H1 (cell line): ENCODE measurements at regions not wholly inside any gene's neighbourhood (a gene's known extent, or its start where the extent isn't known, plus 50 kb on each side); places are given as distances from the start of the nearest gene placed in this dataset.

ENCODE experiments used
- CTCF ChIA-PET: fragments of 300-600 bp; sonication (Branson Sonifier 250); formaldehyde crosslinking; loops from one replicate; lab custom pipeline; 2021; ENCODE audit not compliant: partially characterized antibody; lab: Charles Lee
- POLR2A ChIA-PET: fragments of 300-600 bp; sonication (Branson Sonifier 250); formaldehyde crosslinking; loops from one replicate; lab custom pipeline; 2021; ENCODE audit warnings: inconsistent platforms; ENCODE audit not compliant: partially characterized antibody; lab: Charles Lee
- DNase-seq, 2 experiments: peaks; one replicate each; pipeline versions ENCODE4 v3.0.0 to v3.0.0-alpha.2; 2010 to 2022; ENCODE audit warnings: low spot score in 2 of 2, low read depth in 1 of 2, mixed read lengths in 1 of 2
- FAIRE-seq: peaks from 2 replicates; lab custom pipeline; 2011; peaks lifted over from hg19 to GRCh38; lab: Jason Lieb, UNC
- H2AFZ ChIP-seq: 2 replicates; pipeline ENCODE4 v1.8.1; 2012; ENCODE audit warnings: low read length, inconsistent platforms
- H2AK5ac ChIP-seq: 2 replicates; pipeline ENCODE4 v1.6.1; 2013; ENCODE audit warnings: low read depth, low read length
- H2BK120ac ChIP-seq: replicated peaks from 2 replicates; pipeline ENCODE3; 2013; ENCODE audit warnings: low read depth, low read length, inconsistent platforms
- H2BK12ac ChIP-seq: 2 replicates; pipeline ENCODE4 v1.6.1; 2013; ENCODE audit warnings: low read depth, low read length
- H2BK15ac ChIP-seq: 2 replicates; pipeline ENCODE4 v1.6.1; 2013; ENCODE audit warnings: low read length
- H2BK20ac ChIP-seq: 2 replicates; pipeline ENCODE4 v1.6.1; 2013; ENCODE audit warnings: low read length
- H2BK5ac ChIP-seq: 2 replicates; pipeline ENCODE4 v1.6.1; 2013; ENCODE audit warnings: low read depth, low read length
- H3K14ac ChIP-seq: 2 replicates; pipeline ENCODE4 v1.6.1; 2013; ENCODE audit warnings: inconsistent platforms; ENCODE audit not compliant: insufficient read length
- H3K18ac ChIP-seq: 2 replicates; pipeline ENCODE4 v1.6.1; 2013; ENCODE audit warnings: low read length; ENCODE audit errors: extremely low read depth
- H3K23ac ChIP-seq: 2 replicates; pipeline ENCODE4 v1.6.1; 2013; ENCODE audit warnings: inconsistent platforms; ENCODE audit not compliant: insufficient read length
- H3K23me2 ChIP-seq: 2 replicates; pipeline ENCODE4 v1.6.1; 2013; ENCODE audit warnings: low read depth, low read length
- H3K27ac ChIP-seq: 2 replicates; pipeline ENCODE4 v1.6.1; 2011; ENCODE audit warnings: low read depth, low read length, inconsistent platforms
- H3K27me3 ChIP-seq, 4 experiments: replicated peaks in 1 of 4; 1 replicate in 1 of 4; 2 replicates in 3 of 4; pipeline versions ENCODE4 v1.6.1 to v1.8.1; 2011 to 2013; ENCODE audit warnings: low read length in 3 of 4, mild to moderate bottlenecking in 3 of 4, inconsistent platforms in 2 of 4, mixed read lengths in 2 of 4, moderate library complexity in 1 of 4; ENCODE audit not compliant: control insufficient read depth in 3 of 4, insufficient read depth in 3 of 4; ENCODE audit errors: extremely low read depth in 1 of 4
- H3K36me3 ChIP-seq, 4 experiments: 2 replicates each; pipeline versions ENCODE4 v1.6.1 to v1.8.1; 2011 to 2013; ENCODE audit warnings: mild to moderate bottlenecking in 4 of 4, low read length in 3 of 4, moderate library complexity in 2 of 4, control low read depth in 1 of 4, inconsistent platforms in 1 of 4; ENCODE audit not compliant: insufficient read depth in 4 of 4, control insufficient read depth in 2 of 4
- H3K4ac ChIP-seq: replicated peaks from 2 replicates; pipeline ENCODE3; 2013; ENCODE audit warnings: low read length, low read depth, mixed read lengths, inconsistent platforms; ENCODE audit not compliant: insufficient read length
- H3K4me1 ChIP-seq, 4 experiments: replicated peaks in 1 of 4; 1 replicate in 1 of 4; 2 replicates in 3 of 4; pipeline versions ENCODE4 v1.6.1 to v1.8.1; 2011 to 2013; ENCODE audit warnings: low read length in 3 of 4, inconsistent platforms in 2 of 4, mixed read lengths in 1 of 4; ENCODE audit not compliant: insufficient read depth in 4 of 4, control insufficient read depth in 3 of 4
- H3K4me2 ChIP-seq, 2 experiments: 2 replicates each; pipeline versions ENCODE4 v1.6.1 to v1.8.1; 2011 to 2013; ENCODE audit warnings: low read depth in 2 of 2, low read length in 2 of 2, control low read depth in 1 of 2, inconsistent platforms in 1 of 2, mild to moderate bottlenecking in 1 of 2; ENCODE audit not compliant: insufficient read depth in 1 of 2
- H3K4me3 ChIP-seq, 4 experiments: fragments of 200-600, 300-600 bp in 1 of 4; sonication (generic), shearing (Covaris generic), sonication (Bioruptor Twin) in 1 of 4; 2 replicates each; pipeline versions ENCODE4 v1.5.1 to v1.8.1; 2011 to 2016; ENCODE audit warnings: low read length in 4 of 4, low read depth in 3 of 4, control low read depth in 2 of 4, inconsistent platforms in 2 of 4, mild to moderate bottlenecking in 2 of 4, mixed read lengths in 1 of 4, moderate library complexity in 1 of 4; ENCODE audit not compliant: insufficient read depth in 2 of 4; ENCODE audit errors: extremely low read depth in 1 of 4
- H3K56ac ChIP-seq: replicated peaks from 2 replicates; pipeline ENCODE3; 2013; ENCODE audit warnings: low read depth, mild to moderate bottlenecking, mixed read lengths, low read length, inconsistent platforms; ENCODE audit not compliant: insufficient read length
- H3K79me1 ChIP-seq: 2 replicates; pipeline ENCODE4 v1.6.1; 2013; ENCODE audit warnings: low read depth, low read length, control low read depth
- H3K79me2 ChIP-seq, 2 experiments: 2 replicates each; pipeline versions ENCODE4 v1.6.1 to v1.8.1; 2012 to 2013; ENCODE audit warnings: low read length in 2 of 2, mild to moderate bottlenecking in 2 of 2, inconsistent platforms in 1 of 2; ENCODE audit not compliant: insufficient read depth in 2 of 2, control insufficient read depth in 1 of 2
- H3K9ac ChIP-seq, 4 experiments: replicated peaks in 1 of 4; 1 replicate in 1 of 4; 2 replicates in 3 of 4; pipeline versions ENCODE4 v1.6.1 to v1.8.1; 2011 to 2013; ENCODE audit warnings: low read depth in 3 of 4, low read length in 3 of 4, control low read depth in 2 of 4, mild to moderate bottlenecking in 2 of 4, moderate library complexity in 2 of 4, inconsistent platforms in 1 of 4; ENCODE audit errors: extremely low read depth in 1 of 4
- H3K9me3 ChIP-seq, 2 experiments: 2 replicates each; pipeline versions ENCODE4 v1.6.1 to v1.8.1; 2012 to 2013; ENCODE audit warnings: mild to moderate bottlenecking in 2 of 2, moderate library complexity in 2 of 2, control low read depth in 1 of 2, inconsistent platforms in 1 of 2, low read depth in 1 of 2, low read length in 1 of 2, mixed read lengths in 1 of 2; ENCODE audit not compliant: insufficient read depth in 2 of 2
- H4K20me1 ChIP-seq, 2 experiments: replicated peaks in 1 of 2; 2 replicates each; pipeline versions ENCODE3 to v1.8.1; 2011 to 2013; ENCODE audit warnings: inconsistent platforms in 2 of 2, low read length in 2 of 2, mild to moderate bottlenecking in 1 of 2; ENCODE audit not compliant: insufficient read depth in 2 of 2, control insufficient read depth in 1 of 2
- H4K5ac ChIP-seq: 2 replicates; pipeline ENCODE4 v1.6.1; 2013; ENCODE audit warnings: low read length, low read depth, mixed read lengths, inconsistent platforms; ENCODE audit not compliant: insufficient read length
- H4K8ac ChIP-seq: 2 replicates; pipeline ENCODE4 v1.8.0; 2013; ENCODE audit warnings: mild to moderate bottlenecking, moderate library complexity, low read length, inconsistent platforms; ENCODE audit not compliant: insufficient read depth; ENCODE audit errors: extremely low read depth
- H4K91ac ChIP-seq: replicated peaks from 2 replicates; pipeline ENCODE3; 2013; ENCODE audit warnings: low read length, mixed read lengths, inconsistent platforms; ENCODE audit not compliant: insufficient read length
- BRCA1 ChIP-seq: IDR thresholded peaks from 2 replicates; pipeline ENCODE4 v1.6.1; 2012; ENCODE audit warnings: low read depth, low read length, improper control_type of control experiment
- CHD1 ChIP-seq: IDR thresholded peaks from 2 replicates; pipeline ENCODE4 v1.6.1; 2012; ENCODE audit warnings: low read depth, low read length, improper control_type of control experiment
- EGR1 ChIP-seq: IDR thresholded peaks from 2 replicates; pipeline ENCODE4 v1.6.1; 2011; ENCODE audit warnings: low read depth, low read length, borderline replicate concordance
- FOSL1 ChIP-seq: IDR thresholded peaks from 2 replicates; pipeline ENCODE4 v1.6.1; 2011; ENCODE audit warnings: mild to moderate bottlenecking, low read depth, low read length, moderate library complexity; ENCODE audit not compliant: insufficient read depth
- JUND ChIP-seq: IDR thresholded peaks from 2 replicates; pipeline ENCODE4 v1.6.1; 2011; ENCODE audit warnings: mild to moderate bottlenecking, improper control_type of control experiment, low read length
- KDM5A ChIP-seq: fragments of 200-600 bp; IDR thresholded peaks from 2 replicates; pipeline ENCODE4 v1.7.1; 2012; ENCODE audit warnings: mild to moderate bottlenecking, low read length, inconsistent platforms, mixed read lengths
- NANOG ChIP-seq: IDR thresholded peaks from 2 replicates; pipeline ENCODE4 v1.6.1; 2011; ENCODE audit warnings: low read length, low read depth, mild to moderate bottlenecking, inconsistent platforms; ENCODE audit not compliant: insufficient read depth, poor library complexity, severe bottlenecking
- POLR2AphosphoS5 ChIP-seq: IDR thresholded peaks from 2 replicates; pipeline ENCODE4 v1.6.1; 2011; ENCODE audit warnings: low read depth, low read length
- SP1 ChIP-seq: IDR thresholded peaks from 2 replicates; pipeline ENCODE4 v1.6.1; 2011; ENCODE audit warnings: low read depth, low read length
- TAF1 ChIP-seq: IDR thresholded peaks from 2 replicates; pipeline ENCODE4 v1.6.1; 2011; ENCODE audit warnings: mild to moderate bottlenecking, low read depth, low read length
- TAF7 ChIP-seq: optimal IDR thresholded peaks from 2 replicates; pipeline ENCODE3; 2011; ENCODE audit warnings: low read depth, mild to moderate bottlenecking, inconsistent platforms, low read length, moderate library complexity, borderline replicate concordance
- WGBS, 2 experiments: shearing (Covaris generic) in 1 of 2; methylation state at CpG; one replicate each; pipeline versions ENCODE4 v1.1.6 to v1.1.7; 2013 to 2015; ENCODE audit warnings: low lambda C conversion rate in 2 of 2, mixed read lengths in 2 of 2, inconsistent platforms in 1 of 2, low coverage in 1 of 2, missing lambda C conversion rate in 1 of 2; ENCODE audit not compliant: insufficient replicate concordance in 2 of 2, insufficient coverage in 1 of 2, insufficient read length in 1 of 2; ENCODE audit errors: extremely low coverage in 1 of 2, missing lambda C conversion rate in 1 of 2; 5-methylcytosine and 5-hydroxymethylcytosine counted together
- TF ChIP-seq, protein P1 (sequence below): IDR thresholded peaks from 2 replicates; pipeline ENCODE4 v1.6.1; 2012; ENCODE audit warnings: low read length, inconsistent platforms

DNA sequence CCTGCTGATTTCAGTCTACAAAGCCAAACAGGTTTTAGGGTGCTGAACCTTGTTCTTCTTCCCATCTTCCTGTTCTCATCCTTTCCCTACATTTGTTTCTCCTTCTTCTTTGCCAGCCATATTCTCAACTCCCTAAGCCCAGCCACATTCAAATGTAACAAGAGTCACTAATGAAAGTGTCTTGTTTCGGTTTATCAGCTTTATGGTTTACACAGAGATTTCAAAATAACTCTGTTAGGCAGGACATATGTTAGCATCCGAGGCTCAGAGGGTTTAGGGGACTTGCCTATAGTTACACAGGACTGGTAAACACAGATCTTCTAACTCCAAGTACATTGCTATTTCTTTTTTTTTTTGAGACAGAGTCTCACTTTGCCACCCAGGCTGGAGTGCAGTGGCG lies 61.3 kb downstream of the NDUFS5 start:
- Histone ChIP-seq H3K4me3 (no peak overlapping the region), H3K23ac (no peak overlapping the region), H3K4me2 (no peak overlapping the region), H3K27me3 (peaks cover 0 to 8% (median 5%) of the 10 kb centered on the region in 4 experiments; a peak in 6 of 7 replicates), H3K9ac (no peak overlapping the region), H2BK120ac (no peak overlapping the region), H4K20me1 (no peaks in the 10 kb centered on the region), H3K56ac (no peak overlapping the region), H3K18ac (no peak overlapping the region), H3K79me2 (no peaks in the 10 kb centered on the region), H4K5ac (no peak overlapping the region), H2BK5ac (no peak overlapping the region), H2AFZ (no peak overlapping the region), H2BK12ac (no peak overlapping the region), H3K79me1 (no peaks in the 10 kb centered on the region; the same call in none of the 2 replicates), H4K8ac (no peak overlapping the region), H3K23me2 (no peaks in the 10 kb centered on the region), H2BK20ac (no peak overlapping the region), H3K4ac (no peak overlapping the region), H2AK5ac (no peak overlapping the region), H3K36me3 (no peaks in the 10 kb centered on the region; a peak in 1 of 8 replicates), H3K27ac (no peak overlapping the region), H3K9me3 (no peaks in the 10 kb centered on the region), H4K91ac (no peak overlapping the region), H3K14ac (no peak overlapping the region), H3K4me1 (peaks cover 3 to 6% (median 5%) of the 10 kb centered on the region in 4 experiments), H2BK15ac (no peak overlapping the region)
- CTCF ChIA-PET: interaction anchor here (2.2 kb wide), 1 partner anchor 10 kb away, joined by 6 read pairs; no protein-coding TSS in a partner anchor
- WGBS, 2 experiments: 93% methylated on average over 3 of the region's 3 CpGs; no CpG with 5 or more reads in 1 of the 2 experiments
- POLR2A ChIA-PET: no interaction called here
- TF ChIP-seq CHD1 (no peak), KDM5A (no peak), EGR1 (no peak), TAF7 (no peak), SP1 (no peak), JUND (no peak), TAF1 (no peak), BRCA1 (no peak), NANOG (no peak), POLR2AphosphoS5 (no peak), FOSL1 (no peak)
- TF ChIP-seq, protein P1, sequence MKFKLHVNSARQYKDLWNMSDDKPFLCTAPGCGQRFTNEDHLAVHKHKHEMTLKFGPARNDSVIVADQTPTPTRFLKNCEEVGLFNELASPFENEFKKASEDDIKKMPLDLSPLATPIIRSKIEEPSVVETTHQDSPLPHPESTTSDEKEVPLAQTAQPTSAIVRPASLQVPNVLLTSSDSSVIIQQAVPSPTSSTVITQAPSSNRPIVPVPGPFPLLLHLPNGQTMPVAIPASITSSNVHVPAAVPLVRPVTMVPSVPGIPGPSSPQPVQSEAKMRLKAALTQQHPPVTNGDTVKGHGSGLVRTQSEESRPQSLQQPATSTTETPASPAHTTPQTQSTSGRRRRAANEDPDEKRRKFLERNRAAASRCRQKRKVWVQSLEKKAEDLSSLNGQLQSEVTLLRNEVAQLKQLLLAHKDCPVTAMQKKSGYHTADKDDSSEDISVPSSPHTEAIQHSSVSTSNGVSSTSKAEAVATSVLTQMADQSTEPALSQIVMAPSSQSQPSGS: no peak
- DNase-seq: no peak
- FAIRE-seq: no peak
